ENCODE measurements at regions not wholly inside any gene's neighbourhood (a gene's known extent, or its start where the extent isn't known, plus 50 kb on each side); places are given as distances from the start of the nearest gene placed in this dataset.

DNA sequence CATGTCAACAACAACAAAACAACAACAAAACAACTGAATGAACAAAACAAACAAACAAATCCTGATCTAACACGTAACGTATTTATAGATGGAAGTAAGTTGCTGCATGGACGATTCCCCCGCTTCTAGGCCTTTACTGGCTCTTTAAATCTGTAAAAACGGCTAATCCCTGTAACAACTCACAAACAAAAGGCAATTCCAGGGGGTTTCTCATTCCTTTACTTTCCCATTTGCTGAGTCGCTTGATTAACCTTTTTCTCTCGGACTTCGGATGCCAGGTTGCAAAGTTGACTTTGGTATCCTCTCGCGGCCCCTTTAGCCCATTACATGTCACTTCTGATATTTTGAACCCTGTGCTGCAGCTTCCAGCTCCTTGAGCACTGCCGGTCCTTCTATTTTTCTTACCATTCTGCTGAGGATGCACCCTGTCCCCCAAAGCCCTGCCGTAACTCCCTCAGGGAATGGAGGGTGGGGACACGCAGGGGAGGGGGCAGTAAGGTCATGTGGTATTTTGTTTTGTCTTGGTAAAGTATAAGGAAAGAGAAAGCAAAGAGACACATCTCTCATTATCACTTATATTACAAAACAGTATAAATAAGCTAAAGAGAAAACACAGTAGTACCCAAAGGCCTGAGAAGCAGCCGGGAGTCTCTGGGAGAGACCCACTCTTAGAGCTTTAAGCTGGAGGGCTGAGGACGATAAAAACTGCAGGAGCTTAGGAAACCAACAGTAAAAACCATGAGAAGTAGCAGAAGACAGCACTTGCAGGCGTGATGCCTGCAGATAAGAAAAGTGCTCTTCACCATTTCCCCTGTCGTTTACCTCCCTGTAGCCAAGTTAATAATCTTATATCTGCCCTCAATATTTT is 457.8 kb upstream of the ZNF717 start:
- TF ChIP-seq POLR2AphosphoS5 (IDR thresholded peaks at IDR 0.05; ENCODE audit: low read depth, low read length) (no peak), POLR2A (IDR thresholded peaks at IDR 0.05; ENCODE audit: low read depth, low read length) (no peak)

All from GM12892 (cell line).